Neural progenitor cell (in vitro differentiated cells): ENCODE measurements at regions not wholly inside any gene's neighbourhood (a gene's known extent, or its start where the extent isn't known, plus 50 kb on each side); places are given as distances from the start of the nearest gene placed in this dataset.

ENCODE experiments used
- CTCF ChIP-seq: fragments of 200-600 bp; sonication (generic); IDR thresholded peaks from 2 replicates; pipeline ENCODE4 v1.5.1; 2017; ENCODE audit warnings: antibody characterized with exemption, mild to moderate bottlenecking
- EZH2 ChIP-seq: fragments of 200-600 bp; sonication (generic); IDR thresholded peaks from 2 replicates; pipeline ENCODE4 v1.6.1; 2017; ENCODE audit warnings: antibody characterized with exemption, mild to moderate bottlenecking, moderate library complexity

GRCh38 chr18:31227497-31228229 lies 65.0 kb upstream of the DSC1 start:
- TF ChIP-seq CTCF: no peak
- no peak for TF ChIP-seq EZH2
